ENCODE measurements at regions not wholly inside any gene's neighbourhood (a gene's known extent, or its start where the extent isn't known, plus 50 kb on each side); places are given as distances from the start of the nearest gene placed in this dataset.

GRCh38 chr19:32020538-32020937, 324.9 kb upstream of the ZNF507 start:
- no peak for TF ChIP-seq ZNF281 (CRISPR knock-in tag; IDR thresholded peaks at IDR 0.05; ENCODE audit: borderline replicate concordance)
- TF ChIP-seq HIVEP1 (CRISPR knock-in tag; IDR thresholded peaks at IDR 0.05), result no peak

Measured in HepG2 (cell line).